ENCODE measurements at regions not wholly inside any gene's neighbourhood (a gene's known extent, or its start where the extent isn't known, plus 50 kb on each side); places are given as distances from the start of the nearest gene placed in this dataset.

DNA sequence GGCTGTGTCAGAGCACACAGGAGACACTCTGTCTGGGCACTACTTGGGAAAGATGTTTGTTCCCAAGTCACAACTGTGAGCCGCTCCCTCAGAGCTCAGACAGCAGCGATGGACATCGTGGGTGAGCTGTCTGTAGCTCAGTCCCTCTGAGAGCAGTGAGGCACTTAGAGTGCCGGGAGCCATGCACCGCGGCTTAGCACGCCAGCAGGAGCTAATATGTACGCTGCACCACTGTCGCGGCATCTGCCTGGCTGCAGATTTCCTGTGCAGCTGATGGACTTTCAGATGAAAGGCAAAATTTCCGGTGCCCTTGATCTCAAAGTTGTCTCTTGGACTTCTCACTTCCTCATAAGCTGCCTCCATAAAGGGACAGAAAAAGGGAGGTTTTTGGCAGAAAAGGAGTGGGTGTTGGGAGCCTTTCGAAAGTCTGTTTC is 92.8 kb upstream of the ZNF469 start:
- TF ChIP-seq CTCF (IDR thresholded peaks at IDR 0.05) (no peak), POLR2A (IDR thresholded peaks at IDR 0.05) (no peak)
